Type B pancreatic cell (in vitro differentiated cells): ENCODE measurements at regions not wholly inside any gene's neighbourhood (a gene's known extent, or its start where the extent isn't known, plus 50 kb on each side); places are given as distances from the start of the nearest gene placed in this dataset.

Source experiments
- DNase-seq: peaks from one replicate; pipeline ENCODE4 v3.0.0; 2021; ENCODE audit warnings: mixed read lengths; ENCODE audit not compliant: unreplicated experiment; ENCODE audit errors: extremely low spot score
- H3K27ac Mint-ChIP-seq: 2 replicates; pipeline ENCODE4 v1.8.0; 2021; ENCODE audit warnings: mild to moderate bottlenecking, mixed read lengths
- H3K27me3 Mint-ChIP-seq: 2 replicates; pipeline ENCODE4 v1.8.0; 2021; ENCODE audit warnings: mixed read lengths
- H3K36me3 Mint-ChIP-seq: 2 replicates; pipeline ENCODE4 v1.8.0; 2021; ENCODE audit warnings: mixed read lengths
- H3K4me1 Mint-ChIP-seq: one replicate; pipeline ENCODE4 v1.8.0; 2021; ENCODE audit warnings: mixed read lengths; ENCODE audit not compliant: unreplicated experiment
- H3K4me3 Mint-ChIP-seq: 2 replicates; pipeline ENCODE4 v1.8.0; 2021; ENCODE audit warnings: mild to moderate bottlenecking, mixed read lengths
- H3K9me3 Mint-ChIP-seq: 2 replicates; pipeline ENCODE4 v1.8.0; 2021; ENCODE audit warnings: mixed read lengths
- CTCF ChIP-seq: fragments of 200-600 bp; sonication (generic); conservative IDR thresholded peaks from 2 replicates; pipeline ENCODE4 v1.5.0; 2021; ENCODE audit warnings: antibody characterized with exemption, mild to moderate bottlenecking

- H3K27me3 Mint-ChIP-seq = peaks cover 54% of the 10 kb centered on the region
- TF ChIP-seq CTCF = no peak
- DNase-seq = peak; percentile 51
- H3K27ac Mint-ChIP-seq = no peak overlapping the region
- H3K4me3 Mint-ChIP-seq = no peak overlapping the region
- no peaks in the 10 kb centered on the region for H3K4me1 Mint-ChIP-seq
- H3K9me3 Mint-ChIP-seq = no peaks in the 10 kb centered on the region
- H3K36me3 Mint-ChIP-seq = no peaks in the 10 kb centered on the region
Observed at GRCh38 chr1:4022715-4023114, 122.6 kb upstream of the C1orf174 start.

GRCh38 chr1:4023678-4024077 lies 123.6 kb upstream of the C1orf174 start:
- peaks cover 58% of the 10 kb centered on the region for H3K27me3 Mint-ChIP-seq
- no peak for TF ChIP-seq CTCF
- no peaks in the 10 kb centered on the region for H3K4me1 Mint-ChIP-seq
- no peaks in the 10 kb centered on the region for H3K9me3 Mint-ChIP-seq
- DNase-seq = peak; percentile 50
- no peak overlapping the region for H3K27ac Mint-ChIP-seq
- H3K36me3 Mint-ChIP-seq = no peaks in the 10 kb centered on the region
- H3K4me3 Mint-ChIP-seq = no peak overlapping the region

GRCh38 chr1:4024811-4025210 lies 124.7 kb upstream of the C1orf174 start:
- no peak overlapping the region for H3K4me3 Mint-ChIP-seq
- H3K27ac Mint-ChIP-seq = no peak overlapping the region
- no peaks in the 10 kb centered on the region for H3K36me3 Mint-ChIP-seq

GRCh38 chr1:4025752-4026151 lies 125.7 kb upstream of the C1orf174 start:
- Mint-ChIP-seq H3K4me1 (no peaks in the 10 kb centered on the region), H3K4me3 (no peak overlapping the region), H3K27ac (no peak overlapping the region), H3K27me3 (peaks cover 54% of the 10 kb centered on the region), H3K9me3 (no peaks in the 10 kb centered on the region), H3K36me3 (no peaks in the 10 kb centered on the region)
- no peak for TF ChIP-seq CTCF
- peak; percentile 34 for DNase-seq

More at GRCh38 chr1:4024811-4025210, 124.7 kb upstream of the C1orf174 start:
- H3K4me1 Mint-ChIP-seq = no peaks in the 10 kb centered on the region
- no peak for DNase-seq
- H3K27me3 Mint-ChIP-seq = peaks cover 58% of the 10 kb centered on the region
- TF ChIP-seq CTCF = no peak
- H3K9me3 Mint-ChIP-seq = no peaks in the 10 kb centered on the region

GRCh38 chr1:4027008-4027407 lies 126.9 kb upstream of the C1orf174 start:
- Mint-ChIP-seq H3K27me3 (peaks cover 51% of the 10 kb centered on the region), H3K4me1 (no peaks in the 10 kb centered on the region), H3K9me3 (no peaks in the 10 kb centered on the region), H3K27ac (no peak overlapping the region), H3K36me3 (no peaks in the 10 kb centered on the region), H3K4me3 (no peak overlapping the region)
- DNase-seq = peak; percentile 58
- no peak for TF ChIP-seq CTCF

GRCh38 chr1:4027492-4028138 lies 127.5 kb upstream of the C1orf174 start:
- Mint-ChIP-seq H3K4me3 (no peak overlapping the region), H3K27ac (no peak overlapping the region), H3K4me1 (no peaks in the 10 kb centered on the region), H3K9me3 (no peaks in the 10 kb centered on the region), H3K36me3 (no peaks in the 10 kb centered on the region), H3K27me3 (peaks cover 48% of the 10 kb centered on the region)
- peak; percentile 44 for DNase-seq
- TF ChIP-seq CTCF = no peak
